ENCODE measurements at regions not wholly inside any gene's neighbourhood (a gene's known extent, or its start where the extent isn't known, plus 50 kb on each side); places are given as distances from the start of the nearest gene placed in this dataset.
A peak's percentile ranks its signal among the peaks of the same experiment; 100 is the strongest.

- Histone ChIP-seq H2AK5ac (ENCODE audit: low read length) (no peak overlapping the region), H3K9ac (ENCODE audit: low read length) (no peak overlapping the region)
- WGBS (ENCODE audit: extremely low coverage, insufficient coverage, insufficient read length), result no CpG with 5 or more reads among the region's 7 CpGs
These were observed 532.4 kb upstream of the NBEA start for GRCh38 chr13:34409496-34410182.

GRCh38 chr13:34410678-34411077 is 531.4 kb upstream of the NBEA start:
- H3K9ac ChIP-seq (ENCODE audit: low read length), result no peak overlapping the region
- H3K4me3 ChIP-seq (ENCODE audit: low read depth, low read length), result no peak overlapping the region
- H3K4ac ChIP-seq (ENCODE audit: low read depth, low read length), result no peak overlapping the region
- H3K27ac ChIP-seq (ENCODE audit: low read depth, low read length), result no peak overlapping the region
- no peaks in the 10 kb centered on the region for H3K27me3 ChIP-seq (ENCODE audit: insufficient read depth, low read length)
- no peaks in the 10 kb centered on the region for H3K9me3 ChIP-seq (ENCODE audit: insufficient read depth, low read depth, low read length)
- no peak overlapping the region for H3K4me2 ChIP-seq (ENCODE audit: low read length)
- no peak overlapping the region for H3K18ac ChIP-seq (ENCODE audit: low read length)
- H2BK120ac ChIP-seq (ENCODE audit: insufficient read depth, low read length, poor library complexity), result no peak overlapping the region
- H3K79me1 ChIP-seq (ENCODE audit: low read length), result no peaks in the 10 kb centered on the region
- H3K36me3 ChIP-seq (ENCODE audit: control insufficient read depth in 1 of 2, insufficient read depth in 2 of 2, low read length in 2 of 2), result no peaks in the 10 kb centered on the region
- peak in 1 of 2 donors; percentile 7 for DNase-seq
- WGBS (ENCODE audit: extremely low coverage, insufficient coverage, insufficient read length), result no CpG with 5 or more reads among the region's 4 CpGs
- H3K4me1 ChIP-seq (ENCODE audit: control insufficient read depth in 1 of 2, insufficient read depth in 2 of 2, low read length in 2 of 2), result peaks cover 2 to 4% of the 10 kb centered on the region in 2 experiments
- H4K8ac ChIP-seq (ENCODE audit: low read depth, low read length), result no peak overlapping the region
- no peak overlapping the region for H4K12ac ChIP-seq (ENCODE audit: low read depth, low read length)
- no peak overlapping the region for H3K23ac ChIP-seq (ENCODE audit: low read length)
- no peak overlapping the region for H2BK5ac ChIP-seq (ENCODE audit: low read depth, low read length, poor library complexity)
- H3K79me2 ChIP-seq (ENCODE audit: control insufficient read depth, insufficient read depth, low read length, poor library complexity), result no peaks in the 10 kb centered on the region
- H3K14ac ChIP-seq (ENCODE audit: low read length), result no peak overlapping the region
- H2AFZ ChIP-seq (ENCODE audit: insufficient read depth, low read length, poor library complexity), result no peak overlapping the region
- H2AK5ac ChIP-seq (ENCODE audit: low read length), result no peak overlapping the region
- no peak overlapping the region for H4K91ac ChIP-seq (ENCODE audit: low read depth, low read length)
- no peak overlapping the region for H2BK12ac ChIP-seq (ENCODE audit: low read length)

More at GRCh38 chr13:34409496-34410182, 532.4 kb upstream of the NBEA start:
- no peak overlapping the region for H4K91ac ChIP-seq (ENCODE audit: low read depth, low read length)
- no peaks in the 10 kb centered on the region for H3K36me3 ChIP-seq (ENCODE audit: control insufficient read depth in 1 of 2, insufficient read depth in 2 of 2, low read length in 2 of 2)
- no peak overlapping the region for H3K14ac ChIP-seq (ENCODE audit: low read length)
- no peaks in the 10 kb centered on the region for H3K79me1 ChIP-seq (ENCODE audit: low read length)
- no peak overlapping the region for H2AFZ ChIP-seq (ENCODE audit: insufficient read depth, low read length, poor library complexity)
- H3K9me3 ChIP-seq (ENCODE audit: insufficient read depth, low read depth, low read length), result no peaks in the 10 kb centered on the region
- no peaks in the 10 kb centered on the region for H3K79me2 ChIP-seq (ENCODE audit: control insufficient read depth, insufficient read depth, low read length, poor library complexity)
- no peak overlapping the region for H3K27ac ChIP-seq (ENCODE audit: low read depth, low read length)
- H3K4me3 ChIP-seq (ENCODE audit: low read depth, low read length), result no peak overlapping the region
- H3K18ac ChIP-seq (ENCODE audit: low read length), result no peak overlapping the region
- no peak overlapping the region for H4K8ac ChIP-seq (ENCODE audit: low read depth, low read length)
- no peak overlapping the region for H2BK5ac ChIP-seq (ENCODE audit: low read depth, low read length, poor library complexity)
- no peak overlapping the region for H3K23ac ChIP-seq (ENCODE audit: low read length)
- H4K12ac ChIP-seq (ENCODE audit: low read depth, low read length), result no peak overlapping the region
- no peak overlapping the region for H3K4me2 ChIP-seq (ENCODE audit: low read length)
- H3K4ac ChIP-seq (ENCODE audit: low read depth, low read length), result no peak overlapping the region
- no peak overlapping the region for H2BK120ac ChIP-seq (ENCODE audit: insufficient read depth, low read length, poor library complexity)
- H2BK12ac ChIP-seq (ENCODE audit: low read length), result no peak overlapping the region
- H3K27me3 ChIP-seq (ENCODE audit: insufficient read depth, low read length), result no peaks in the 10 kb centered on the region
- no peak for DNase-seq
- peaks cover 2 to 4% of the 10 kb centered on the region in 2 experiments for H3K4me1 ChIP-seq (ENCODE audit: control insufficient read depth in 1 of 2, insufficient read depth in 2 of 2, low read length in 2 of 2)

- no peak overlapping the region for H3K23ac ChIP-seq (ENCODE audit: low read length)
- H4K91ac ChIP-seq (ENCODE audit: low read depth, low read length), result no peak overlapping the region
- H3K4me2 ChIP-seq (ENCODE audit: low read length), result no peak overlapping the region
- no peak overlapping the region for H3K14ac ChIP-seq (ENCODE audit: low read length)
- H4K8ac ChIP-seq (ENCODE audit: low read depth, low read length), result no peak overlapping the region
- no peaks in the 10 kb centered on the region for H3K27me3 ChIP-seq (ENCODE audit: insufficient read depth, low read length)
- H3K79me2 ChIP-seq (ENCODE audit: control insufficient read depth, insufficient read depth, low read length, poor library complexity), result no peaks in the 10 kb centered on the region
- no peaks in the 10 kb centered on the region for H3K79me1 ChIP-seq (ENCODE audit: low read length)
- no peak overlapping the region for H3K18ac ChIP-seq (ENCODE audit: low read length)
- H3K36me3 ChIP-seq (ENCODE audit: control insufficient read depth in 1 of 2, insufficient read depth in 2 of 2, low read length in 2 of 2), result no peaks in the 10 kb centered on the region
- no peak overlapping the region for H2AFZ ChIP-seq (ENCODE audit: insufficient read depth, low read length, poor library complexity)
- no peak overlapping the region for H2BK5ac ChIP-seq (ENCODE audit: low read depth, low read length, poor library complexity)
- H2BK120ac ChIP-seq (ENCODE audit: insufficient read depth, low read length, poor library complexity), result no peak overlapping the region
- H4K12ac ChIP-seq (ENCODE audit: low read depth, low read length), result no peak overlapping the region
- no peak overlapping the region for H2AK5ac ChIP-seq (ENCODE audit: low read length)
- H3K9ac ChIP-seq (ENCODE audit: low read length), result no peak overlapping the region
- H3K4me1 ChIP-seq (ENCODE audit: control insufficient read depth in 1 of 2, insufficient read depth in 2 of 2, low read length in 2 of 2), result peaks cover 2 to 4% of the 10 kb centered on the region in 2 experiments
- WGBS (ENCODE audit: extremely low coverage, insufficient coverage, insufficient read length), result no CpG with 5 or more reads among the region's 1 CpG
- no peak overlapping the region for H3K4me3 ChIP-seq (ENCODE audit: low read depth, low read length)
- no peak overlapping the region for H3K27ac ChIP-seq (ENCODE audit: low read depth, low read length)
- no peak overlapping the region for H2BK12ac ChIP-seq (ENCODE audit: low read length)
- no peaks in the 10 kb centered on the region for H3K9me3 ChIP-seq (ENCODE audit: insufficient read depth, low read depth, low read length)
- no peak overlapping the region for H3K4ac ChIP-seq (ENCODE audit: low read depth, low read length)
- DNase-seq, result peak; percentile 28 to 73
These were observed 530.9 kb upstream of the NBEA start for GRCh38 chr13:34411177-34411576.

- Histone ChIP-seq H2BK12ac (ENCODE audit: low read length) (no peak overlapping the region), H3K14ac (ENCODE audit: low read length) (no peak overlapping the region), H4K12ac (ENCODE audit: low read depth, low read length) (no peak overlapping the region), H3K27me3 (ENCODE audit: insufficient read depth, low read length) (no peaks in the 10 kb centered on the region), H3K79me2 (ENCODE audit: control insufficient read depth, insufficient read depth, low read length, poor library complexity) (no peaks in the 10 kb centered on the region), H2AFZ (ENCODE audit: insufficient read depth, low read length, poor library complexity) (no peak overlapping the region), H4K91ac (ENCODE audit: low read depth, low read length) (no peak overlapping the region), H3K9me3 (ENCODE audit: insufficient read depth, low read depth, low read length) (no peaks in the 10 kb centered on the region), H4K8ac (ENCODE audit: low read depth, low read length) (no peak overlapping the region), H2AK5ac (ENCODE audit: low read length) (no peak overlapping the region), H2BK5ac (ENCODE audit: low read depth, low read length, poor library complexity) (no peak overlapping the region), H3K4ac (ENCODE audit: low read depth, low read length) (no peak overlapping the region), H3K36me3 (ENCODE audit: control insufficient read depth in 1 of 2, insufficient read depth in 2 of 2, low read length in 2 of 2) (no peaks in the 10 kb centered on the region), H3K79me1 (ENCODE audit: low read length) (no peaks in the 10 kb centered on the region), H3K23ac (ENCODE audit: low read length) (no peak overlapping the region), H3K18ac (ENCODE audit: low read length) (no peak overlapping the region), H3K4me3 (ENCODE audit: low read depth, low read length) (no peak overlapping the region), H3K4me2 (ENCODE audit: low read length) (no peak overlapping the region), H3K27ac (ENCODE audit: low read depth, low read length) (no peak overlapping the region), H3K9ac (ENCODE audit: low read length) (no peak overlapping the region), H3K4me1 (ENCODE audit: control insufficient read depth in 1 of 2, insufficient read depth in 2 of 2, low read length in 2 of 2) (peaks cover 2 to 4% of the 10 kb centered on the region in 2 experiments), H2BK120ac (ENCODE audit: insufficient read depth, low read length, poor library complexity) (no peak overlapping the region)
- no CpG with 5 or more reads among the region's 4 CpGs for WGBS (ENCODE audit: extremely low coverage, insufficient coverage, insufficient read length)
- peak; percentile 38 to 78 for DNase-seq
These were observed 530.2 kb upstream of the NBEA start for GRCh38 chr13:34411894-34412293.

Measured in trophoblast cell (in vitro differentiated cells and primary cell).